SK-N-DZ (cell line): ENCODE measurements at regions not wholly inside any gene's neighbourhood (a gene's known extent, or its start where the extent isn't known, plus 50 kb on each side); places are given as distances from the start of the nearest gene placed in this dataset.
"Not testable (repeated sequence)": the region's sequence is repeated elsewhere in the genome, so short reads cannot be mapped to it uniquely, and the experiment has no call there.

Experiments
- DNase-seq: peaks from one replicate; pipeline ENCODE4 v3.0.0-alpha.2; 2015; ENCODE audit warnings: low spot score

GRCh38 chr3:144907581-144907980, 936.0 kb downstream of the DIPK2A start:
- DNase-seq, result not testable (repeated sequence)

DNA sequence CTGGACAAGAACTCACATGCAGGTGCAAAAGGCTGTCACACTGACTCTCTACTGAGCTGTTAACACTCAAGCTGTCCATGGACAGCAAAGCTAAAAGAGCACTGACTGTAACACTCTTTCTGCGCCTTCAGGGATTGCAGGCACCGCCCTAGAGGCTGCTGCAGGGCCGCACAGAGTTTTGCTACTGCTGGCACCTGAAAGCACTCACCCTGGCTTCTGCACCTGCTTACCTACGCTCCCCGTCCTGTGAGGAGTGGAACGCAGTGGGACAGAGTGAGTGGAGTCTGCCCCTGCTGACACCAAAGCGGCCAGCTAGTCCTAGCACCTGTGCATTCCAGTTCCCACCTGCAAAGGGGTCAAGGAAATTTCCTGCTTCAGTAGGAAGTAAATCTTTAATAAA, 941.3 kb downstream of the DIPK2A start:
- no peak for DNase-seq

DNA sequence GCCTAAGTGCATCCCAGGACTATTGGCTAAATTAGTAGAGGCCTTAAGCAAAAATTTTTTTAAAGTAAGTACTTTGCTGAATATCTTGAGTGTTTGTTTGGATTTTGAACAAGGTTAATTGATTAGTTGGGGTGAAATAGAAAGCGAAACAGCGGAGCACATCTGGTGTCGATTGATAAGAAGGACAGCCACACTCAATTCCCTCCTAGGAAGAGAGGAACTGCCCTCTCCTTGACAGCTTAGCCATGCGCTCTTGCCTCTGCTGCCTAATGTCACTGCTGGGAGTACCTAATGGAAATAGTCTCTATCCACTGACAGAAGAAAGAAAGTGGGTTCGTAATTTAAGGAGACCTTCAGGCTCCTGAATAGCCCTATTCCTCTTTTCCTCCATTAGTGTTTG, 943.6 kb downstream of the DIPK2A start:
- no peak for DNase-seq

- no peak for DNase-seq
These were observed 950.1 kb downstream of the DIPK2A start for GRCh38 chr3:144921710-144922109.

DNA sequence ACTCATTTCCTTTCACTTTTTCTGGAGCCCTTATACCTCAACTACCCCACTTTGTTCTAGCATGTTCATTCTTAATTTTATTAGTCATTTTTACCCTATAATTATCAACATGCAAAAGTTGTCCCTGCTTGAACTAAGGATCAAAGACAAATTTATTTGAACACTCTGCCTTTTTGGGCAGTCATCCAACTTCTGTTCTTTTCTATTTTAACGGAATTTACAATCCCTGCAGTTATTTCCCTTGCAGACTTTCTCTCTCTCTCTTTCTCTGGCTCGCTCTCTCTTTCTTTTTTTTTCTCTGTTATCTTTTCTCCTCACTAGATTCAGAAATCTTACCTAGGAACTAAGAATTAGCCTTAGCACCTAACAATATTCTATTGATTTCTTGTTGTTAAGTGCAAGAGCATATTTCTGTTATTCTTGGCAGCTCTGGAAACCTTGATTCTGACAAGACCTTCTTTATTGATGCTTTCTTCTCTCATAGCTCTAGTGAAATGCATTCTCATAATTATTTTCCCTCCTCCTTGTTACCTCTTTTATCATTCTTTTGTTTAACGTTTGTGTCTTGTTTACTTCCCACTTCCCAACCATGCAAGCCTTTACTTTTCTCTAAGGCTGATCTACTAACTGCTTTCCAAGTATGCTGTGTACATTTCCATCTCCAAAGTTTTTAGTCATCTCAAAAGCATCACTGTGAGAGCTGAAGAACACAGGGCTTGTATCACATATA, 951.6 kb downstream of the DIPK2A start:
- no peak for DNase-seq

GRCh38 chr3:144930431-144930830, 958.8 kb downstream of the DIPK2A start:
- DNase-seq, result no peak

DNA sequence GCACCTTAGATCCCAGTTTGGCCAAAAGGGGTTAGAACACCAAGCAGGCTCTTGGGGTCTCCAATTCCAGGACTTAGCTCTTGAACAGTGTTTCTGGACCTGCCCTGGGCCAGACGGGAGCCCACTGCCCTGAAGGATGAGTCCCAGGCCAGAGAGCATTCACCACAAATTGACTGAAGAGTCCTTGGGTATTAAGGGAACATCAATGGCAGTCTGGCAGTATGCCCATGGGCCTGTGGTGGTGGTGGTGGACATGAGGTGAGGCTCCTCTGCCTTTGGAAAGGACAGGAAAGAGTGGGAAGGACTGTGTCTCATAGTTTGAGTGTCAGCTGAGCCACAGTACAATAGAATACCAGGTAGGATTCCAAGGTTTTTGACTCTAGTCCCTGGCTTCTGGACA, 960.0 kb downstream of the DIPK2A start:
- no peak for DNase-seq

- DNase-seq, result no peak
These were observed 970.6 kb downstream of the DIPK2A start for GRCh38 chr3:144942093-144942837.

GRCh38 chr3:144942838-144943197, 971.2 kb downstream of the DIPK2A start:
- DNase-seq, result no peak

- no peak for DNase-seq
These were observed 976.3 kb downstream of the DIPK2A start for GRCh38 chr3:144947895-144948294.

GRCh38 chr3:144948711-144949110, 977.1 kb downstream of the DIPK2A start:
- DNase-seq, result no peak

DNA sequence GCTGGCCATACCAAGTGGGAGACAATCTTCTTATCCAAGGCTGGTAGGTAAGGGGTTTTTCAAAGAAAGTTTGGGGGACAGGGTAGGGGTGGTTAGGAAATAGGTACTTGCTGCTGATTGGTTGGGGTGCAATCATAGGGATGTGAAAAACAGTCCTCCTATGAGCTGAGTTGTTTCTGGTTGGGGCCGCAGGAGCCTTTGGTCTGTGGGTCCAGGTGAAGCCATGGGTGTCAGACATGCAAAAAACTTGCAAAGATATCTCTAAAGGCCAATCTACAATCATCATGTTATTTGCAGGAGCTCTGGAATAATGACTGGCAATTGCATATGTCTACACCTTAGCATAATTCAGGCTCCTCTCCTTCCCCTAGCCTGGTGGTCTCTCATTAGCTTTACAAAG, 982.3 kb downstream of the DIPK2A start:
- DNase-seq, result no peak

DNA sequence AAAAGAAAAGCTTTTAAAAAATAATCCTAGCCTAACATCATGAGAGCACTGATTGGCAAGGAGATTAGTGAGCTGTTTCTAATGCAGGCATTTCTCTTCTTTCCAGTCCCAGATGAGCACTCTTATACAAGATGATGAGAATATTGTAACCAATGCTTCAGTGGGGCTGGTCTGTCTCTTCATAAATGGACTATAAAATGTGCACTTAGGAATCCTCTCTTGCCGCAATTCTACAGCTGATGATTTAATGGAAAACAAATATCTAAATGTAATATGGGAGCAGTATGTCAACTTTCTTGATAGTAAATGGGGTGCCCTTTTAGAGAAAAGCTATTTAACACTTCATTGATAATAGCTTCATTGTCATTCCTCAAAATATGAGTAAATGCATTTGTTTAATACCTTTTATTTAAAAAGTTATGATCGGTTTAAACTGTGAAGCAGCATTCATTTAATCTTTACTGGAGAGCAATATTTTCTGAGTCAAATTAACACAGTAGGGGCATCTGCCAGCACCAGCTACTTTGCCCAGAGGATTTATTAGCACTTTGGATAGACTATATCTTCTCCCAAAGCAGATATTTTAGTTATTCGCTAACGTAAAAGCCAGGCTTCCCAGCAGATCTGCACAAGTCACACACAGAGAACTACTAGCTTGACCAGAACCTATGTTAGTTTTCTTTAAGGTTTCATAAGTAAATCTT, 985.9 kb downstream of the DIPK2A start:
- no peak for DNase-seq

GRCh38 chr3:144963810-144964209, 992.2 kb downstream of the DIPK2A start:
- DNase-seq, result no peak

GRCh38 chr3:144966560-144966959, 994.9 kb downstream of the DIPK2A start:
- DNase-seq, result no peak

- no peak for DNase-seq
These were observed 997.2 kb downstream of the DIPK2A start for GRCh38 chr3:144968750-144969350.

- DNase-seq, result not testable (repeated sequence)
These were observed 1012.9 kb downstream of the DIPK2A start for GRCh38 chr3:144984481-144984880.

GRCh38 chr3:144989807-144990206, 1018.2 kb downstream of the DIPK2A start:
- DNase-seq, result no peak

DNA sequence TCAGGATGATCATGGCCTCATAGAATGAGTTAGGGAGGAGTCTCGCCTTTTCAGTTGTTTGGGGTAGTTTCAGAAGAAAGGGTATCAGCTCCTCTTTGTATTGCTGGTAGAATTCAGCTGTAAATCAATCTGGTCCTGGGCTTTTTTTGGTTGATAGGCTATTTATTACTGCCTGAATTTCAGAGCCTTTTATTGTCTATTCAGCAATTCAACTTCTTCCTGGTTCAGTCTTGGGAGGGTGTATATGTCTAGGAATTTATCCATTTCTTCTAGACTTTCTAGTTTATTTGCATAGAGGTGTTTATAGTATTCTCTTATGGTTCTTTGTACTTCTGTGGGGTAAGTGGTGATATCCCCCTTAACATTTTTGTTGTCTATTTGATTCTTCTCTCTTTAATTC, 1024.2 kb downstream of the DIPK2A start:
- DNase-seq, result no peak

- DNase-seq, result no peak
These were observed 1033.8 kb downstream of the DIPK2A start for GRCh38 chr3:145005427-145005826.

GRCh38 chr3:145006271-145006670, 1034.6 kb downstream of the DIPK2A start:
- no peak for DNase-seq

- DNase-seq, result no peak
These were observed 1042.3 kb downstream of the DIPK2A start for GRCh38 chr3:145013931-145014330.
